Smooth muscle cell (in vitro differentiated cells): ENCODE measurements at regions not wholly inside any gene's neighbourhood (a gene's known extent, or its start where the extent isn't known, plus 50 kb on each side); places are given as distances from the start of the nearest gene placed in this dataset.

ENCODE experiments used
- DNase-seq: peaks from one replicate; lab custom pipeline; 2025; ENCODE audit not compliant: unreplicated experiment; lab: John Stamatoyannopoulos, UW
- H2AFZ ChIP-seq: fragments of 200-600 bp; sonication (generic); 2 replicates; pipeline ENCODE4 v1.6.0; 2016; ENCODE audit warnings: antibody characterized with exemption, low read depth, mild to moderate bottlenecking
- H3F3A ChIP-seq: fragments of 200-600 bp; sonication (generic); 2 replicates; pipeline ENCODE4 v1.6.0; 2017; ENCODE audit warnings: antibody characterized with exemption, low read depth
- H3K27ac ChIP-seq: fragments of 200-600 bp; sonication (generic); 2 replicates; pipeline ENCODE4 v1.5.1; 2016; ENCODE audit warnings: low read depth, mild to moderate bottlenecking
- H3K27me3 ChIP-seq: fragments of 200-600 bp; sonication (generic); 2 replicates; pipeline ENCODE4 v1.6.1; 2016; ENCODE audit warnings: low read depth, mild to moderate bottlenecking
- H3K36me3 ChIP-seq: fragments of 200-600 bp; sonication (generic); 2 replicates; pipeline ENCODE4 v1.5.1; 2016; ENCODE audit warnings: low read depth
- H3K4me1 ChIP-seq: fragments of 200-600 bp; sonication (generic); 2 replicates; pipeline ENCODE4 v1.5.1; 2016; ENCODE audit warnings: low read depth
- H3K4me2 ChIP-seq: fragments of 200-600 bp; sonication (generic); 2 replicates; pipeline ENCODE4 v1.6.0; 2016; ENCODE audit warnings: mild to moderate bottlenecking
- H3K4me3 ChIP-seq: fragments of 200-600 bp; sonication (generic); 2 replicates; pipeline ENCODE4 v1.5.1; 2016; ENCODE audit warnings: mild to moderate bottlenecking
- H3K79me2 ChIP-seq: fragments of 200-600 bp; sonication (generic); 2 replicates; pipeline ENCODE4 v1.6.0; 2016; ENCODE audit warnings: low read depth, mild to moderate bottlenecking
- H3K9ac ChIP-seq: fragments of 200-600 bp; sonication (generic); 2 replicates; pipeline ENCODE4 v1.6.0; 2016; ENCODE audit warnings: low read depth
- H3K9me3 ChIP-seq: fragments of 200-600 bp; sonication (generic); replicated peaks from 2 replicates; pipeline ENCODE4 v1.5.1; 2016; ENCODE audit warnings: low read depth
- H4K20me1 ChIP-seq: fragments of 200-600 bp; sonication (generic); 2 replicates; pipeline ENCODE4 v1.6.0; 2016; ENCODE audit warnings: low read depth
- WGBS: methylation state at CpG from one replicate; pipeline ENCODE4 v1.1.7; 2016; ENCODE audit warnings: low lambda C conversion rate; 5-methylcytosine and 5-hydroxymethylcytosine counted together
- TF ChIP-seq, protein P1 (sequence below): fragments of 200-600 bp; sonication (generic); IDR thresholded peaks from 2 replicates; pipeline ENCODE4 v1.5.1; 2017; ENCODE audit warnings: borderline replicate concordance, mild to moderate bottlenecking, antibody characterized with exemption; ENCODE audit not compliant: insufficient read depth, poor library complexity, severe bottlenecking

DNA sequence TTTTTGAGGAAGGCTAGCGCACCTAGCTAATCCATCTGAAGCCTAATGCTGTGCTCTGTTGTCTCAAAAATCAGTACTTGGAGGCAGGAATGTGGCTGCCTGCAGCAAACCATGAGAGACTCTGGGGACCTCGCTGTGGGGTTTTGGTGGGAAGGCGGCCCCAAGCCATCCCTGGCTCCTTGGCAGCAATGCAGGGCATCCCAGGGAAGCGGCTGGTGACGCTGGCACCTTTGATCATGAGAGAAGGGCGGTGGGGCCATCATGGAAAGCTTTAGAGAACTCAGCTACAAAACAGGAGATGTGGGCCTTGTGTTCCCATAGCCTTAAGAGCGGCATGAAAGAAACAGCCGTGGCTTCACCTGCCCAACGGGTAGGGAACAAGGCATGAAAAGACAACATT lies 101.1 kb upstream of the SFSWAP start:
- H3K27me3 ChIP-seq: no peaks in the 10 kb centered on the region
- H3K36me3 ChIP-seq: no peaks in the 10 kb centered on the region
- no peak for DNase-seq
- WGBS: 95% methylated on average over 9 of the region's 9 CpGs
- no peak overlapping the region for H3K4me2 ChIP-seq
- no peaks in the 10 kb centered on the region for H3K9me3 ChIP-seq
- H3K27ac ChIP-seq: no peak overlapping the region
- peaks cover under 1% of the 10 kb centered on the region for H3K4me1 ChIP-seq
- no peaks in the 10 kb centered on the region for H3F3A ChIP-seq
- H3K9ac ChIP-seq: no peak overlapping the region
- TF ChIP-seq, protein P1, sequence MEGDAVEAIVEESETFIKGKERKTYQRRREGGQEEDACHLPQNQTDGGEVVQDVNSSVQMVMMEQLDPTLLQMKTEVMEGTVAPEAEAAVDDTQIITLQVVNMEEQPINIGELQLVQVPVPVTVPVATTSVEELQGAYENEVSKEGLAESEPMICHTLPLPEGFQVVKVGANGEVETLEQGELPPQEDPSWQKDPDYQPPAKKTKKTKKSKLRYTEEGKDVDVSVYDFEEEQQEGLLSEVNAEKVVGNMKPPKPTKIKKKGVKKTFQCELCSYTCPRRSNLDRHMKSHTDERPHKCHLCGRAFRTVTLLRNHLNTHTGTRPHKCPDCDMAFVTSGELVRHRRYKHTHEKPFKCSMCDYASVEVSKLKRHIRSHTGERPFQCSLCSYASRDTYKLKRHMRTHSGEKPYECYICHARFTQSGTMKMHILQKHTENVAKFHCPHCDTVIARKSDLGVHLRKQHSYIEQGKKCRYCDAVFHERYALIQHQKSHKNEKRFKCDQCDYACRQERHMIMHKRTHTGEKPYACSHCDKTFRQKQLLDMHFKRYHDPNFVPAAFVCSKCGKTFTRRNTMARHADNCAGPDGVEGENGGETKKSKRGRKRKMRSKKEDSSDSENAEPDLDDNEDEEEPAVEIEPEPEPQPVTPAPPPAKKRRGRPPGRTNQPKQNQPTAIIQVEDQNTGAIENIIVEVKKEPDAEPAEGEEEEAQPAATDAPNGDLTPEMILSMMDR: no peak
- H4K20me1 ChIP-seq: no peaks in the 10 kb centered on the region
- H3K4me3 ChIP-seq: no peak overlapping the region
- H3K79me2 ChIP-seq: no peaks in the 10 kb centered on the region
- H2AFZ ChIP-seq: no peak overlapping the region

DNA sequence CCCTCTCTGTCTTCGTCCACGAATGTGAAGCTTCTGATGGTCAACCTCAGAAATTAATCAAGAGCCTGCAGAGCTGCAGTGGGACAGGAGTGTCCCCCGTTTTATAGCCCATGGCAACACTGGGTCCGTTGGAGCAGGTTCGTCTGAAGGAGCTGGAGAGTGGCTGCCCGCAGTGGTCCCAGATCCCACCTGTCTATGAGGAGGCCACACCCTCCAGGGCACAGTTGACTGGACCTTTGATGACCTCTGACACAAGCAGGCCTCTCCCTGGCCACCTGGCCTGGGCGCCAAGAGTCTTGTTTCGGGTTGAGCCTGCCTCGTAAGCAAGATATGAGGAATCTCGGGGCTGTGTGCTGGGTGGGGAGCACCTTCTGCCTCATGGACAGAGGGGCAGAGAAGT lies 100.7 kb upstream of the SFSWAP start:
- Histone ChIP-seq H2AFZ (no peak overlapping the region), H4K20me1 (no peaks in the 10 kb centered on the region), H3K27me3 (no peaks in the 10 kb centered on the region), H3K9ac (no peak overlapping the region), H3K27ac (no peak overlapping the region), H3K36me3 (no peaks in the 10 kb centered on the region), H3K4me2 (no peak overlapping the region), H3K4me3 (no peak overlapping the region), H3K9me3 (no peaks in the 10 kb centered on the region), H3K79me2 (no peaks in the 10 kb centered on the region), H3K4me1 (no peaks in the 10 kb centered on the region), H3F3A (no peaks in the 10 kb centered on the region)
- TF ChIP-seq, protein P1: no peak
- WGBS: 91% methylated on average over 10 of the region's 10 CpGs
- DNase-seq: no peak

DNA sequence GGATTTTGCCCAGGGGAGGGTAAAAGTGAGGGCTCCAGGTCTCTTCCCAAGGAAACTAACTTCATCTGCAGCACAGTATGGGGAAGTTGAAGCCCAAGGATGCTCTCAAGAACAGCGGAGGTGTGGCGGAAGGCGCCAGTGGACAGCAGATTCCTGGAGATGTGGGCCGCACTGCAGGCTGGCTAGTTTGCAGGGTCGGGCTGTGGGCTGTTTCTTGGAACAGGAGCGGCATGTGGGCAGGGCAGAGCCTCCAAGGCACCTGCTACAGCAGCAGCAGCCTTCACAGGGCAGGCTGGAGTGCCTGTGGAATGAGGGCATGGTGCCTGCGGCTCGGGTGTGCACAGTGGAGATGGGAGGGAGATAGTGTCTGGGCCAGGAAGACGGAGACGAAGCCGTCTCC lies 100.0 kb upstream of the SFSWAP start:
- H3K4me1 ChIP-seq: no peaks in the 10 kb centered on the region
- no peak overlapping the region for H2AFZ ChIP-seq
- no peaks in the 10 kb centered on the region for H3K9me3 ChIP-seq
- DNase-seq: no peak
- no peak overlapping the region for H3K9ac ChIP-seq
- WGBS: 92% methylated on average over 11 of the region's 11 CpGs
- no peaks in the 10 kb centered on the region for H3K36me3 ChIP-seq
- H3K79me2 ChIP-seq: no peaks in the 10 kb centered on the region
- no peaks in the 10 kb centered on the region for H4K20me1 ChIP-seq
- H3F3A ChIP-seq: no peaks in the 10 kb centered on the region
- TF ChIP-seq, protein P1: no peak
- no peak overlapping the region for H3K4me3 ChIP-seq
- H3K4me2 ChIP-seq: no peak overlapping the region
- H3K27ac ChIP-seq: no peak overlapping the region
- no peaks in the 10 kb centered on the region for H3K27me3 ChIP-seq

DNA sequence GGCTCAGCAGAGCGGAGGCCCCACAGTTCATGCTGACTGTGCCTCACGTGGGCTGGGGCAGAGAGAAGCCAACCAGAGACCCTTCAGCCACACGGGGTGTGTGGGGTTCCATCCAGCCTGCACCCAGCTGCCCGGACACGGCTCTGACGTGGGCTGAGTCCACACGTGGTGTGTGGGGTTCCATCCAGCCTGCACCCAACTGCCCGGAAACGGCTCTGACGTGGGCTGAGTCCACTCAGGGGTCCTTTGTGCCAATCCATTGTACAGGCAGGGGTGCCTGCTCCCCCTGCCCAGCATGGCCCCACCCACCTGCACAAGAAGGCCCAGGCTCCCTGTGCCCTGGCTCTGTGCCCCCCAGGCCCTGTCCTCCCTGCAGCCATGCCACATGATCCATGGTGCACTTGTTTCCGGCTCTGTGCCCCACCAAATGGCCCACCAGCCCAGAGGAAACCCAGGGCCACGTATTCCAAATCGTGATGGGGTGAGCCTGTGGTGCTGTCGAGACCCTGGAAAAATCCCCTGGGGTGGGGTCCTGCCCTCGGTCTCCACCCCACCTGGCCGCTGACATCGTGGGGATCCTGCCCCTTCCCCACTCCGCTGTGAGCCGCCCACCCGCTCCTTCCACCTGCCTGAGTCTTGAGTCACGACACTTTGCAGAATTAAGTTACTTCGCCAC lies 99.3 kb upstream of the SFSWAP start:
- H2AFZ ChIP-seq: no peak overlapping the region
- H3K79me2 ChIP-seq: no peaks in the 10 kb centered on the region
- no peak overlapping the region for H3K27ac ChIP-seq
- H4K20me1 ChIP-seq: no peaks in the 10 kb centered on the region
- no peaks in the 10 kb centered on the region for H3K9me3 ChIP-seq
- TF ChIP-seq, protein P1: no peak
- H3K27me3 ChIP-seq: no peaks in the 10 kb centered on the region
- H3K4me2 ChIP-seq: no peak overlapping the region
- 88% methylated on average over 22 of the region's 22 CpGs for WGBS
- H3K36me3 ChIP-seq: no peaks in the 10 kb centered on the region
- H3K4me1 ChIP-seq: no peaks in the 10 kb centered on the region
- no peak overlapping the region for H3K4me3 ChIP-seq
- H3K9ac ChIP-seq: no peak overlapping the region
- no peaks in the 10 kb centered on the region for H3F3A ChIP-seq
- no peak for DNase-seq
